K562 (cell line): ENCODE measurements at regions not wholly inside any gene's neighbourhood (a gene's known extent, or its start where the extent isn't known, plus 50 kb on each side); places are given as distances from the start of the nearest gene placed in this dataset.

Source experiments
- ARID2 ChIP-seq: fragments of 450-650 bp; IDR thresholded peaks from 2 replicates; pipeline ENCODE4 v1.6.1; 2017; ENCODE audit warnings: antibody characterized with exemption, mild to moderate bottlenecking
- BCOR ChIP-seq: fragments of 450-650 bp; IDR thresholded peaks from 2 replicates; pipeline ENCODE4 v1.6.1; 2016
- CREB1 ChIP-seq, 2 experiments: sonication (generic) in 1 of 2; formaldehyde crosslinking in 1 of 2; IDR thresholded peaks; 2 replicates each; pipeline versions ENCODE4 v1.6.1 to v1.8.0; 2012 to 2022; ENCODE audit warnings: inconsistent platforms in 1 of 2, mild to moderate bottlenecking in 1 of 2, missing genetic modification reagents in 1 of 2, moderate library complexity in 1 of 2
- CTCF ChIP-seq, 3 experiments: IDR thresholded peaks in 2 of 3; conservative IDR thresholded peaks in 1 of 3; 2 replicates each; pipeline ENCODE4 v1.5.1; 2011 to 2012; ENCODE audit warnings: low read length in 3 of 3, mild to moderate bottlenecking in 3 of 3, control low read depth in 2 of 3, improper control_type of control experiment in 1 of 3, inconsistent platforms in 1 of 3, low read depth in 1 of 3, mixed read lengths in 1 of 3, moderate library complexity in 1 of 3; ENCODE audit not compliant: insufficient read depth in 2 of 3
- EZH2 ChIP-seq: IDR thresholded peaks from 2 replicates; pipeline ENCODE4 v1.6.1; 2012; ENCODE audit warnings: low read depth, mild to moderate bottlenecking, inconsistent platforms, low read length, borderline replicate concordance
- HDGF ChIP-seq: fragments of 450-650 bp; IDR thresholded peaks from 2 replicates; pipeline ENCODE4 v1.6.1; 2016
- MAZ ChIP-seq, 2 experiments: fragments of 450-650 bp in 1 of 2; sonication (generic) in 1 of 2; formaldehyde crosslinking; IDR thresholded peaks in 1 of 2; conservative IDR thresholded peaks in 1 of 2; 2 replicates each; pipeline versions ENCODE4 v1.4.0 to v1.5.0; 2020; ENCODE audit warnings: mild to moderate bottlenecking in 1 of 2, missing genetic modification reagents in 1 of 2
- MTA2 ChIP-seq: fragments of 450-650 bp; IDR thresholded peaks from 2 replicates; pipeline ENCODE4 v1.6.1; 2016; ENCODE audit warnings: low read depth
- RBBP5 ChIP-seq: fragments of 200-600 bp; sonication (generic); IDR thresholded peaks from 2 replicates; pipeline ENCODE4 v1.6.1; 2012; ENCODE audit warnings: borderline replicate concordance, mild to moderate bottlenecking, low read length, control low read depth, inconsistent platforms; ENCODE audit not compliant: insufficient read depth, poor library complexity, severe bottlenecking
- SMARCB1 ChIP-seq: IDR thresholded peaks from 2 replicates; pipeline ENCODE4 v1.6.1; 2011; ENCODE audit warnings: improper control_type of control experiment, low read depth; ENCODE audit not compliant: insufficient read length
- STAT5B ChIP-seq: fragments of 250-450 bp; sonication (Bioruptor Pico); IDR thresholded peaks from 2 replicates; pipeline ENCODE4 v1.8.0; 2021; ENCODE audit warnings: mild to moderate bottlenecking, inconsistent platforms
- ZNF146 ChIP-seq: IDR thresholded peaks from one replicate; pipeline ENCODE4 v1.6.1; 2018; ENCODE audit warnings: missing compliant biosample characterization; ENCODE audit not compliant: unreplicated experiment
- ZNF384 ChIP-seq: IDR thresholded peaks from 2 replicates; pipeline ENCODE4 v1.6.1; 2012; ENCODE audit warnings: low read depth, low read length, improper control_type of control experiment
- ZNF518B ChIP-seq: fragments of 250-450 bp; sonication (Bioruptor Pico); IDR thresholded peaks from 2 replicates; pipeline ENCODE4 v1.5.0; 2021; ENCODE audit warnings: mild to moderate bottlenecking, moderate library complexity

- TF ChIP-seq ARID2 (no peak), CTCF (IDR thresholded peaks at IDR 0.05 in 2 of 3, conservative IDR thresholded peaks at IDR 0.05 in 1 of 3; ENCODE audit: insufficient read depth in 2 of 3, low read depth in 1 of 3, low read length in 3 of 3) (no peak), ZNF518B (CRISPR knock-in tag) (no peak), MAZ (CRISPR knock-in tag; conservative IDR thresholded peaks at IDR 0.05 in 1 of 2, IDR thresholded peaks at IDR 0.05 in 1 of 2) (no peak), SMARCB1 (no peak), ZNF146 (CRISPR knock-in tag) (no peak), MTA2 (no peak), STAT5B (no peak), BCOR (no peak), EZH2 (no peak), ZNF384 (no peak), RBBP5 (no peak), CREB1 (IDR thresholded peaks at IDR 0.05) (no peak), CREB1 (CRISPR knock-in tag; IDR thresholded peaks at IDR 0.05) (no peak), HDGF (no peak)
These were observed 112.6 kb upstream of the SORBS2 start for GRCh38 chr4:185924458-185925044.
